ENCODE measurements at regions not wholly inside any gene's neighbourhood (a gene's known extent, or its start where the extent isn't known, plus 50 kb on each side); places are given as distances from the start of the nearest gene placed in this dataset.

GRCh38 chr3:154749514-154749913 is 319.5 kb upstream of the GPR149 start:
- no peak for TF ChIP-seq CTCF (conservative IDR thresholded peaks at IDR 0.05; ENCODE audit: low read length)
- TF ChIP-seq EZH2phosphoT487 (IDR thresholded peaks at IDR 0.05; ENCODE audit: borderline replicate concordance), result no peak
